Cardiac septum (tissue), 1 donor: ENCODE measurements at regions not wholly inside any gene's neighbourhood (a gene's known extent, or its start where the extent isn't known, plus 50 kb on each side); places are given as distances from the start of the nearest gene placed in this dataset.
"Not testable (repeated sequence)": the region's sequence is repeated elsewhere in the genome, so short reads cannot be mapped to it uniquely, and the experiment has no call there.

ENCODE experiments used
- DNase-seq: peaks from one replicate; pipeline ENCODE4 v3.0.0-alpha.2; 2020; ENCODE audit warnings: low spot score
- intact Hi-C: fragments of 100-400 bp; cut with DNase I; formaldehyde crosslinking; loops from one replicate; pipeline ENCODE4 v1.14.0; 2022
- donor health status: DM: no; HTN: no; CAD: no.

DNA sequence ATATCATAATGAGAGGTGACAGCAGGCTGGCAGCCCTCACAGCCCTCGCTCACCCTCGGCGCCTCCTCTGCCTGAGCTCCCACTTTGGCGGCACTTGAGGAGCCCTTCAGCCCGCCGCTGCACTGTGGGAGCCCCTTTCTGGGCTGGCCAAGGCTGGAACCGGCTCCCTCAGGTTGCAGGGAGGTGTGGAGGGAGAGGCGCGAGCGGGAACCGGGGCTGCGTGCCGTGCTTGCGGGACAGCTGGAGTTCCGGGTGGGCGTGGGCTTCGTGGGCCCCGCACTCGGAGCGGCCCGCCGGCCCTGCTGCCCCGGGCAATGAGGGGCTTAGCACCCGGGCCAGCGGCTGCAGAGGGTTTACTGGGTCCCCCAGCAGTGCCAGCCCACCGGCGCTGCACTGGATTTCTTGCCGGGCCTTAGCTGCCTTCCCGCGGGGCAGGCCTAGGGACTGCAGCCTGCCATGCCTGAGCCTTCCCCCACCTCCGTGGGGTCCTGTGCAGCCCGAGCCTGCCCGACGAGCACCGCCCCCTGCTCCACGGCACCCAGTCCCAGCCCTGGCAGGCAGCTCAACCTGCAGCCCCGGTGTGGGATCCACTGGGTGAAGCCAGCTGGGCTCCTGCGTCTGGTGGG, 147.7 kb downstream of the TLR4 start:
- intact Hi-C loops, DNase-seq: not testable (repeated sequence)

DNA sequence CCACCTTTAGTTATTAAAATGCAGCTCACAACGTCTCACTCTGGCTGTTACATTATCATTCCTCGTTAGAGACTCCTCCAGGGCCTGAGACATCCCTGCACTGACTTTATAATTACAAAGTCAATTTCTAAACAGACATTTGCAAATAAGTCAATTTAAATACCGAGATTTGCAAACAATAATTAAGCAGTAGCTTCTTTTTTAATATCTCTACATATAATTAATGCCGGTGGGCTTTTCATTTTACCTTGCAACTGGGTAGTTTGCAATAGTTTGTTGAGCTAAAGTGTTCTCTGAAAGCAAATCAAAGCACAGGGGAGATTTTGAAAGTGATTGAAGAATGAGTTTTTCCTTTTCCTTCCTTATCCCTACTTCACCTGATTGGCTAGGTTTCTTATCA, 154.4 kb downstream of the TLR4 start:
- intact Hi-C loops, result no loop called here
- no peak for DNase-seq

- DNase-seq, result no peak
- intact Hi-C loops, result no loop called here
These were observed 156.6 kb downstream of the TLR4 start for GRCh38 chr9:117860849-117861248.

- DNase-seq, result no peak
- intact Hi-C loops, result no loop called here
These were observed 160.3 kb downstream of the TLR4 start for GRCh38 chr9:117864385-117865057.

DNA sequence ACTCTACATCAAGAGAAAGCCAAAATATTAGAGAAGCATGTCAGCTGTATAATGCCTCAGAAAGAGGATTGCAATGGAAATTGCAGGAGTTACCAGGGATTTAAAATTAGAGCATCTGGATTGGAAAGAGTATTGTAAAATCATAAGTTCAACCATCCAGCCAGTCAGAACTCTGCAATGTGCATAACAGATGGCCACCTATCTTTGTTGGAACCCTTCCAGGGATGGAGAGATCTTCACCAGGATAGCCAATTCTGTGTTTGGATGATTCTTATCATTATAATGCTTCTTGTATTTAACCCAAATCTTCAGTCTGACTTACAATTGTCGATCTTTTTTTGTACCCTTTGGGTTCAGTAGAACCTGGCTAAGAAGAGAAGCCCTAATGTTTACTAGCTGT, 164.4 kb downstream of the TLR4 start:
- no peak for DNase-seq
- intact Hi-C loops, result no loop called here

DNA sequence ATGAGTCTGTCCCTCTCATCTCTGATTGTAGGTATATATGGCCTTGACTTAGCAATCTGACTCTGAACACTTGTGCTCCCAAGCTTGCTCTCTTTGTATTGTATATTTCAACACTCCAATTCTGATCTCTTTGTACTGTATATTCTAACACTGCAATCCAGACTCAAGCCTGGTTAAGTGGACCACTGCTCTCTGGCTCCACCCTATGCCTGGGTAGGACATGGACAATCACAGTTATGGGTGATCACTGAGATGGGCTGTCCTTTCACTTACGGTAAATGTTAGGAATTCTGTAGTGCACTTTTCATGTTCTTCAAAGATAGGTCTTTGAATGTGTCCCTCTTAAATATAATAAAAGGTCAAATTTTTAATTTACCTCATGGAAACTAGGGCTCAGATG, 165.1 kb downstream of the TLR4 start:
- intact Hi-C loops, result no loop called here
- no peak for DNase-seq

DNA sequence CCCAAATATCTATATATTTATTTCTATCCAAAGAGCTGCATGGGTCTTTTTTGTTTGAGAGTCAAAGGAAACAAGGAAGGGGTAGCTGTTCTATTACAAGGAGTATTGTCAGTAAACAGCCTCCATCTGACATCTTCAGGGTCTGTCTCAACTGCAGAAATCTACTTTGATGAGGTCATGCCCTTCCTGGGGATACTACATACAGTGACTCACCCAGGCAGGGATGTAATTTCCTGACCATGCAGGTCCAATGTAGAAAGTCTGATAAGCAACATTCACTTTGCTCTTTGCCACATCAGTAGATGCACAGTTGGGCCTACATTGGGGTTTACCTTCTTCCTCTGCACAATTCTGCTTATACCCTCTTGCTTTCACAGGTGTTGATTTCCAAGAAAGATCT, 165.5 kb downstream of the TLR4 start:
- no peak for DNase-seq

DNA sequence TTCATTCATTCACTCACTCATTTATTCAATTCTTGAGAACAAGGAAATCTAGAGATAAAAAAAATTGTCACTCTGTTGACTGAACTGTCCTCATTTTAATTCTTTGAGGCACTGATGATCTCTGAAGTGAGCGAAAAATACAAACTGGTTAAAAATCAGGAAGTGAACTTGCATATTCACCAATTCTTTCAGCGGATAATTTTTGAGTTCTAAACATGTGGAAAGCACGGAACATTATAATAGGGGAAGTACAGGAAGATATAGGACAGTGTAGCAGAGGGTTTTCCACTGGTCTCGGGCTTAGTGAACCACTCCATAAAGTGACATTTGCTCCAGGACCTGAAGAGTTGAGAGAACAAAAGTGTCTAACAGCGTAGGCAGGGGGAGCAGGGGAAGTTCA, 169.5 kb downstream of the TLR4 start:
- no peak for DNase-seq
- intact Hi-C loops, result no loop called here

More for the DNA sequence above, 165.5 kb downstream of the TLR4 start:
- intact Hi-C loops, result no loop called here

DNA sequence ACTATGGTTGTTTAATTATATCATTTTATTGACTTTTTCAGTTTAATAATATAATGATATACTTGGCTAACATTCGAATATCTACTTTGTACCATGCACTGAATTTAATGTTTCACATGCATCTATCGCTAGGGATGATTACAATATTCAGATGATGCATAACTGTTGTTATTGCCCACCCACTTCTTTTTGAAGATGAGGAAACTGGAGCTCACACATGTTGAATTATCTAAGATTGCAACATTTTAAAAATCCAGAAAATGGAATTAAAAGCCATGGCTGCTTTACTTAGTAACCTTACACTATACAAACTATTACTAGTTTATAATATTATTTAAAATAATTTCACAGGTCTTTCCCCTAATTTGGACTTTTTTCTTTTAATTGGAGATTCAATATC, 171.7 kb downstream of the TLR4 start:
- no peak for DNase-seq
- intact Hi-C loops, result no loop called here

DNA sequence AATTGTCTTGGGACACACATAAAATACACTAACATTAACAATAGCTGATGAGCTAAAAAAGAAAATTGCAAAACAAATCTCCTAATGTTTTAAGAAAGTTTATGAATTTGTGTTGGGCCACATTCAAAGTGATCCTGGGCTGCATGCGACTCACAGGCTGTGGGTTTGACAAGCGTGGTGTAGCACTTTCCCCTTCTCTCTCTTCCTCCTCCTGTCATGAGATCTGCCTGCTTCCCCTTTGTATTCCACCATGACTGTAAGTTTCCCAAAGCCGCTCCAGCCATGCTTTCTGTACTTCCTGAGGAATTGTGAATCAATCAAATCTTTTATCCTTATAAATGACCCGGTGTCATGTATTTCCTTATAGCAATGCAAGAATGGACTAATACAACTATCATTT, 178.0 kb downstream of the TLR4 start:
- no peak for DNase-seq
- intact Hi-C loops, result no loop called here

GRCh38 chr9:117886616-117887015, 182.4 kb downstream of the TLR4 start:
- no peak for DNase-seq
- intact Hi-C loops, result no loop called here

- intact Hi-C loops, result no loop called here
- DNase-seq, result no peak
These were observed 183.2 kb downstream of the TLR4 start for GRCh38 chr9:117887383-117887782.

- intact Hi-C loops, result no loop called here
- no peak for DNase-seq
These were observed 183.7 kb downstream of the TLR4 start for GRCh38 chr9:117887941-117888340.

GRCh38 chr9:117903453-117903852, 199.2 kb downstream of the TLR4 start:
- intact Hi-C loops, result no loop called here
- DNase-seq, result no peak

DNA sequence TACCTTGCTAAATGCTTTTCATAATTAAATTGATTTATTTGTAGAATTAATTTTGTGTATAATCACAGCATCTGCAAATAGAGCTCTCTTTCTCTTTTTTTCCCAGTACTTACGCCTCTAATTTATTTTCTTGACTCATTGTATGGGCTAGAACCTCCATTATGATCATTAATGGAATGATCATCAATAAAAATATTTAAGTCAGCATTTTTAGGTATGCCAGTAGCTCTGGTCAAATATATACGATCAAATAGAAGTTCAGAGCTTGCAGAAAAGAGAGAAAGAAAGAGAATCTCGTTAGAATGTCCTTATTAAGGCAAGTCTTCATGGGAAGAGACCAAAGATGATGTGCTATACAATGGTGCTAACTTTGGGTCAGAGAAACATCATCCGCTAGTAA, 202.6 kb downstream of the TLR4 start:
- intact Hi-C loops, result no loop called here
- DNase-seq, result no peak

- no peak for DNase-seq
- intact Hi-C loops, result no loop called here
These were observed 203.2 kb downstream of the TLR4 start for GRCh38 chr9:117907420-117907819.

- intact Hi-C loops, result no loop called here
- no peak for DNase-seq
These were observed 212.1 kb downstream of the TLR4 start for GRCh38 chr9:117916291-117916690.

DNA sequence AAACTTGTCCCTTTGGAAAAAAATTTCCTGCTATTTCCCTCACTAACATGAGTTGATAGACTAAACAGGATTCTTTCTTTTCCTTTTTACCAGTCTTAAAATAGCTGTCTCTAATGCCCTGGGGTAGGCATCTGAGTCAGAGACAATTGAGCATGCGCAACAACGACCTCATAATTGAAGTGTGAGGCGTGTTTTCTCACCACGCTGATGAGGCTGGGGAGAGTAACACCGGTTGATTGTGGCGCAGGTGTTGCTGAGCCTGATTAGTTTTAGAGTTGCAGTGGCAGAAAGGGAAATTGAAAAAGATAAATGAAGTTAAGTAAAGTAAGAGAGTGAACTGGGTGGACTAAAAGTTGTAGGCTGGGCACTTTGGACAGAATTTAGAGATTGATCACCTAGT, 213.7 kb downstream of the TLR4 start:
- intact Hi-C loops, result no loop called here
- DNase-seq, result no peak

DNA sequence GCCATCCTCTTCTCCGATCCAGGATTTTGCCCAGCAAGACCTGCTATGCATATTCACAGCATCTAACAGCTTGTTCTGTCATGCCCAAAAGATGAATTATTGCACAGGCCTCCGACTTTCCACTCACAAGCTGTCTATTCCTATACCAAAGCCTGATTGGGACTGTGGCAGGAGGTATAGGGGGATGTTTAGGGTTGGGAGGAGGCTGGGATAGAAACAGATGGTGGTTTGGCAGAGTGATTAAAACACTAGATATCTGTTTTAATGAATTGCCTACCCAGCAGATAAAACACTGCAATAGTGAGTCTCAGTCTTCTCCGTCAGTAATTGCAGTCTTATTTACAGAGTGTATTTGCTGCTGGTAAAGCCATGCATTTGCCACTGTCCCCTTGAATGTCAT, 215.3 kb downstream of the TLR4 start:
- DNase-seq, result no peak
- intact Hi-C loops, result no loop called here

DNA sequence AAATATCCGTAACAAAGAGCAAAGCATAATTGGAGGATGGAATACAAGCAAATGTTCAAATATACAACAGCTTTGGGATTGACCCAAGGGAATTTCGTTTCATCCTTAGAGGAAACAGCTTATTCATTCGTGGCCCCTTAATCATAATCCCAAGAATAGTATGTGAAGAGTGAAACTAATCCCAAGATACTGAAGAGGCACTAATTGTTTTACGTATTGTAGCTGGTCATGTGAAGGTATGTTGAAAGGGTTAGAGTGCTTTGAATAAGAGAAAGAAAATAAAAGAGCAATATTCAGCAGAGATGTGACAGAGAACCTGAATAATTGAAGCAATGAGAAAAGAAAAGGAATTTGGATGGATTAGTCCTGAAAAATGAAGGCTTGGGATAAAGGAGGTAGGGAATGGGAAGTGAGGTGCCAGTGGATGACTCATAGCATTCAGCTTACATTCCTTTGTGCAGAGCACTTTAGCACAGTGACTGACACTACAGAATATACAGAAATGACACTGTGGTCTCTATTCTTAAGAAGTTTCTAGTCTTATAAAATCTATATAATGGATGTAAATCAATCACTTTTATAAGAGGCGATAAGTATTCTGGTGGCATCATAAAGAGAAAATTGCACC, 221.9 kb downstream of the TLR4 start:
- DNase-seq, result no peak
- intact Hi-C loops, result no loop called here

DNA sequence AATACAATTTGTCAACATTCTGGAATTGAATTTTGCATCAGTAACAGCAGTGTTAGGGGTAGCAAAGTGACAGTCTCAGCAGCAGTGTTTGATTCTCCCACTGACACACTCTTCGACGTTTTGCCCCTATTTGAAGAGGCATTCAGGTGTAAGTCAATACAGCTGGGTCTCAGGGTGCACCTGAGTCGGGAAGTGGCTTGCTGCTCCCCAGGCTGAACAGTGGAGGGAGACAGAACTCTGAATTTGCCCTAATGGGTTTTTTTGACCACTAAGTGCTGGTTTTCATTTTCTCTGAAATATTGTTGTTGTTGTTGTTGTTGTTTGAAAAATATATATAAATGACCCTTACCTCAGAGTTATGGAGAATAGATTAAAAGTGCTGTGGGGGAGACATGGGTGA, 223.2 kb downstream of the TLR4 start:
- intact Hi-C loops, result no loop called here
- DNase-seq, result no peak
